H4 (cell line): ENCODE measurements at regions not wholly inside any gene's neighbourhood (a gene's known extent, or its start where the extent isn't known, plus 50 kb on each side); places are given as distances from the start of the nearest gene placed in this dataset.
"Not testable (repeated sequence)": the region's sequence is repeated elsewhere in the genome, so short reads cannot be mapped to it uniquely, and the experiment has no call there.

Experiments
- DNase-seq: peaks from one replicate; pipeline ENCODE4 v3.0.0-alpha.2; 2015; ENCODE audit warnings: low spot score

GRCh38 chr2:167749660-167750059 lies 497.7 kb downstream of the STK39 start:
- DNase-seq = no peak

- DNase-seq = no peak
Measured at GRCh38 chr2:167749016-167749415, 498.4 kb downstream of the STK39 start.

GRCh38 chr2:167748536-167748935 lies 498.9 kb downstream of the STK39 start:
- no peak for DNase-seq

GRCh38 chr2:167745667-167746066 lies 501.7 kb downstream of the STK39 start:
- DNase-seq = no peak

GRCh38 chr2:167739921-167740320 lies 507.5 kb downstream of the STK39 start:
- not testable (repeated sequence) for DNase-seq

GRCh38 chr2:167733747-167734146 lies 513.6 kb downstream of the STK39 start:
- no peak for DNase-seq

- no peak for DNase-seq
Measured at GRCh38 chr2:167732326-167732725, 515.1 kb downstream of the STK39 start.

GRCh38 chr2:167729911-167730310 lies 517.5 kb downstream of the STK39 start:
- no peak for DNase-seq

- no peak for DNase-seq
Measured at GRCh38 chr2:167726788-167727187, 520.6 kb downstream of the STK39 start.

GRCh38 chr2:167721593-167721992 lies 525.8 kb downstream of the STK39 start:
- DNase-seq = no peak

GRCh38 chr2:167719410-167719809 lies 528.0 kb downstream of the STK39 start:
- no peak for DNase-seq

- DNase-seq = no peak
Measured at GRCh38 chr2:167718560-167718959, 528.8 kb downstream of the STK39 start.

- no peak for DNase-seq
Measured at GRCh38 chr2:167715932-167716331, 531.5 kb downstream of the STK39 start.

- not testable (repeated sequence) for DNase-seq
Measured at GRCh38 chr2:167715498-167715897, 531.9 kb downstream of the STK39 start.

GRCh38 chr2:167712275-167712674 lies 535.1 kb downstream of the STK39 start:
- no peak for DNase-seq

GRCh38 chr2:167708998-167709397 lies 538.4 kb downstream of the STK39 start:
- DNase-seq = no peak

GRCh38 chr2:167706800-167707199 lies 540.6 kb downstream of the STK39 start:
- no peak for DNase-seq

- no peak for DNase-seq
Measured at GRCh38 chr2:167703441-167703840, 544.0 kb downstream of the STK39 start.

GRCh38 chr2:167702227-167702626 lies 545.2 kb downstream of the STK39 start:
- DNase-seq = no peak

- DNase-seq = no peak
Measured at GRCh38 chr2:167701651-167702050, 545.7 kb downstream of the STK39 start.

GRCh38 chr2:167697948-167698347 lies 549.4 kb downstream of the STK39 start:
- no peak for DNase-seq

- no peak for DNase-seq
Measured at GRCh38 chr2:167697194-167697593, 550.2 kb downstream of the STK39 start.

GRCh38 chr2:167692936-167693335 lies 554.5 kb downstream of the STK39 start:
- DNase-seq = no peak

GRCh38 chr2:167692191-167692590 lies 555.2 kb downstream of the STK39 start:
- no peak for DNase-seq

- DNase-seq = no peak
Measured at GRCh38 chr2:167689444-167689843, 558.0 kb downstream of the STK39 start.
